OCI-LY3 (cell line): ENCODE measurements at regions not wholly inside any gene's neighbourhood (a gene's known extent, or its start where the extent isn't known, plus 50 kb on each side); places are given as distances from the start of the nearest gene placed in this dataset.

ENCODE experiments used
- H2AFZ ChIP-seq: fragments of 200-600, 300-600 bp; shearing (Covaris generic); 2 replicates; pipeline ENCODE4 v1.6.0; 2014; ENCODE audit warnings: antibody characterized with exemption, low read depth, low read length
- H3K27ac ChIP-seq: fragments of 200-600, 300-600 bp; sonication (generic); 2 replicates; pipeline ENCODE4 v1.5.1; 2014; ENCODE audit warnings: mild to moderate bottlenecking, low read length, moderate library complexity, mixed read lengths
- H3K27me3 ChIP-seq: fragments of 200-600, 300-600 bp; sonication (generic); 2 replicates; pipeline ENCODE4 v1.6.1; 2014; ENCODE audit warnings: low read depth, low read length, mixed read lengths
- H3K36me3 ChIP-seq: fragments of 200-600, 300-600 bp; sonication (generic); replicated peaks from 2 replicates; pipeline ENCODE3; 2014; ENCODE audit warnings: low read depth, low read length, mixed read lengths
- H3K4me1 ChIP-seq: fragments of 300-600, 200-600 bp; sonication (generic); 2 replicates; pipeline ENCODE4 v1.6.1; 2014; ENCODE audit warnings: low read length, mixed read lengths
- H3K4me2 ChIP-seq: fragments of 200-600, 300-600 bp; sonication (generic); 2 replicates; pipeline ENCODE4 v1.6.1; 2014; ENCODE audit warnings: low read length, mixed read lengths
- H3K4me3 ChIP-seq: fragments of 300-600, 200-600 bp; sonication (generic); 2 replicates; pipeline ENCODE4 v1.5.1; 2014; ENCODE audit warnings: antibody characterized with exemption, mild to moderate bottlenecking, low read length, moderate library complexity
- H3K79me2 ChIP-seq: fragments of 300-600, 200-600 bp; shearing (Covaris generic); 2 replicates; pipeline ENCODE4 v1.6.1; 2014; ENCODE audit warnings: mild to moderate bottlenecking, low read length, mixed read lengths
- H3K9ac ChIP-seq: fragments of 300-600, 200-600 bp; shearing (Covaris generic); 2 replicates; pipeline ENCODE4 v1.6.0; 2014; ENCODE audit warnings: mild to moderate bottlenecking, low read length, moderate library complexity
- H3K9me3 ChIP-seq: fragments of 200-600, 300-600 bp; shearing (Covaris generic); 2 replicates; pipeline ENCODE4 v1.6.1; 2014; ENCODE audit warnings: low read length, mixed read lengths; ENCODE audit not compliant: insufficient read depth
- H4K20me1 ChIP-seq: fragments of 200-600, 300-600 bp; sonication (generic); 2 replicates; pipeline ENCODE4 v1.6.1; 2016; ENCODE audit warnings: low read length, mixed read lengths; ENCODE audit not compliant: insufficient read depth
- EZH2phosphoT487 ChIP-seq: fragments of 200-600 bp; shearing (Covaris generic); IDR thresholded peaks from 2 replicates; pipeline ENCODE4 v1.6.1; 2018; ENCODE audit warnings: antibody characterized with exemption, mixed run types, low read depth
- TF ChIP-seq, protein P1 (sequence below): fragments of 200-600, 300-600 bp; sonication (generic); IDR thresholded peaks from 2 replicates; pipeline ENCODE4 v1.5.1; 2014; ENCODE audit warnings: antibody characterized with exemption, low read length, low read depth

DNA sequence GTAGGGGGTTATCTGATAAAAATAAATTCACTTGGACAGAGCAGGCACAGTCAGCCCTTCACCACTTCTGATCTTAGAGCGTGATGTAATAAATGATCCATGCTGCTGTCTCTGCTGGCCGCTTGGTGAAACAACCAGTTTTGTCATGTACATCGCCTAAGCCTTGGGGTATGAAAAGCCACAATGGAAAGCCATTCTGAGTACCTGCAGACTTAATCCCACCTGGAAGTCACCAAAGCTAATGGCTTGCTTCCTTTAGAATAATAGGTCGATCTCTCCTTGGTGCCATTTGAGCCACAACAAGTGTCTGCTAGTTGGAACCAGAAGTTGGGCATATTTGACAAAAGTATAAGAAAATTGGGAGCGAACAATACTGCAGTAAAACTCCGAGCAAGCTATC, 1649.7 kb upstream of the SPRY2 start:
- Histone ChIP-seq H4K20me1 (no peaks in the 10 kb centered on the region), H3K79me2 (no peaks in the 10 kb centered on the region), H3K4me1 (no peaks in the 10 kb centered on the region), H3K4me2 (no peak overlapping the region), H3K9me3 (no peaks in the 10 kb centered on the region), H3K9ac (no peak overlapping the region), H3K27ac (no peak overlapping the region), H2AFZ (no peak overlapping the region), H3K36me3 (no peaks in the 10 kb centered on the region), H3K27me3 (no peaks in the 10 kb centered on the region), H3K4me3 (no peak overlapping the region)
- TF ChIP-seq, protein P1, sequence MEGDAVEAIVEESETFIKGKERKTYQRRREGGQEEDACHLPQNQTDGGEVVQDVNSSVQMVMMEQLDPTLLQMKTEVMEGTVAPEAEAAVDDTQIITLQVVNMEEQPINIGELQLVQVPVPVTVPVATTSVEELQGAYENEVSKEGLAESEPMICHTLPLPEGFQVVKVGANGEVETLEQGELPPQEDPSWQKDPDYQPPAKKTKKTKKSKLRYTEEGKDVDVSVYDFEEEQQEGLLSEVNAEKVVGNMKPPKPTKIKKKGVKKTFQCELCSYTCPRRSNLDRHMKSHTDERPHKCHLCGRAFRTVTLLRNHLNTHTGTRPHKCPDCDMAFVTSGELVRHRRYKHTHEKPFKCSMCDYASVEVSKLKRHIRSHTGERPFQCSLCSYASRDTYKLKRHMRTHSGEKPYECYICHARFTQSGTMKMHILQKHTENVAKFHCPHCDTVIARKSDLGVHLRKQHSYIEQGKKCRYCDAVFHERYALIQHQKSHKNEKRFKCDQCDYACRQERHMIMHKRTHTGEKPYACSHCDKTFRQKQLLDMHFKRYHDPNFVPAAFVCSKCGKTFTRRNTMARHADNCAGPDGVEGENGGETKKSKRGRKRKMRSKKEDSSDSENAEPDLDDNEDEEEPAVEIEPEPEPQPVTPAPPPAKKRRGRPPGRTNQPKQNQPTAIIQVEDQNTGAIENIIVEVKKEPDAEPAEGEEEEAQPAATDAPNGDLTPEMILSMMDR, result no peak
- no peak for TF ChIP-seq EZH2phosphoT487

DNA sequence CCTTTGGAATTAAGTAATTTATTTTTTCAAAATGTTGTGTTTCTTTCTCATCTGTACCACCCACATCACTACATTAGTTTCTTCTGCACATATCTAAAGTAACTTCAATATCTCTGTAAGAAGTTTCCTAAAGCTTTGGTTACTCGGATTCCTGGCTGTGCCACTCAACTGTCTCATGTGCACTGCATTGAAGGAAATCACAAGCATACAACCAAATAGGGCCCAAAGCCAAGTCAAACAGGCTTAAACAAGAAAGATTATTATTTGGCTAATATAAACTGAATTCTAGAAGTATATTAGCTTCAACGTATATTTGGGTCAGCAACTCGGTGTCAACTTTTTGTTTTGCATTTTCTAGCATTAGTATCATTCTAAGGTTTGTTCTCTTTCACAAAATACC, 1647.6 kb upstream of the SPRY2 start:
- H3K27me3 ChIP-seq, result no peaks in the 10 kb centered on the region
- H3K4me3 ChIP-seq, result no peak overlapping the region
- H3K9ac ChIP-seq, result no peak overlapping the region
- H3K36me3 ChIP-seq, result no peaks in the 10 kb centered on the region
- no peak overlapping the region for H2AFZ ChIP-seq
- TF ChIP-seq, protein P1, result no peak
- TF ChIP-seq EZH2phosphoT487, result no peak
- H3K4me2 ChIP-seq, result no peak overlapping the region
- H3K9me3 ChIP-seq, result no peaks in the 10 kb centered on the region
- no peaks in the 10 kb centered on the region for H3K4me1 ChIP-seq
- H3K27ac ChIP-seq, result no peak overlapping the region
- no peaks in the 10 kb centered on the region for H3K79me2 ChIP-seq
- H4K20me1 ChIP-seq, result no peaks in the 10 kb centered on the region

DNA sequence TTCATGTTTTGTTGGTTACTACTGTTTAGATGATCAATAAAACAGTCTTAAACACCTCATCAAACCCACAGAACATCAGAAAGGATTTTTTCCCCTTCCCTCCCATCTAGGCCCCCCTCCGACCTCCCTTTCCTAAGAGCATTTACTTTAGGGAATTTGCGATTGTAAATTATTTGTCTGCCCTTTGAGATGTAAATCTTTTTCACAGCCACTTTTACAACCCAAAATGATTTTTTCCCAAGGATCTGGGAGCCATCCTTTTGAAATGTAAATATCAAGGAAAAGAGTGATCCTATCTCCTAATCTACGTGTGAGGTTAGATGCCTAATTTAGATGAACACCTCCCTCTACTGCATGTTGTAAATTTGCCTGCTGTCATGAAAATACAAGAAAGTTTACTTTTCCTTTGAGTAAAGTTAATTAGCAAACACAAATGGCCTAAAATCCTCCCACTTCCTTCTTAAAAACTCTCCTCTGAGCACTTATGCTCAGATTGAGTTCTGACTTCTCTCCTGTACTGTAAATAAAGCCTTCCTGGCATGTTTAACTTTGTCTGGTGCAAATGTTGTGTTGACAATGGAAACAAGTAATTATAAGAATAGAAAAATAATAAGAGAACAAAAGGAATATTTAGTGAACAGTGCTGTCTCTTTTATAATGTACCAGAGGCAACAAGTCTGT, 1646.9 kb upstream of the SPRY2 start:
- Histone ChIP-seq H3K4me1 (no peaks in the 10 kb centered on the region), H3K4me3 (no peak overlapping the region), H2AFZ (no peak overlapping the region), H4K20me1 (no peaks in the 10 kb centered on the region), H3K4me2 (no peak overlapping the region), H3K9me3 (no peaks in the 10 kb centered on the region), H3K36me3 (no peaks in the 10 kb centered on the region), H3K27ac (no peak overlapping the region), H3K9ac (no peak overlapping the region), H3K27me3 (no peaks in the 10 kb centered on the region), H3K79me2 (no peaks in the 10 kb centered on the region)
- TF ChIP-seq, protein P1, result no peak
- TF ChIP-seq EZH2phosphoT487, result no peak

DNA sequence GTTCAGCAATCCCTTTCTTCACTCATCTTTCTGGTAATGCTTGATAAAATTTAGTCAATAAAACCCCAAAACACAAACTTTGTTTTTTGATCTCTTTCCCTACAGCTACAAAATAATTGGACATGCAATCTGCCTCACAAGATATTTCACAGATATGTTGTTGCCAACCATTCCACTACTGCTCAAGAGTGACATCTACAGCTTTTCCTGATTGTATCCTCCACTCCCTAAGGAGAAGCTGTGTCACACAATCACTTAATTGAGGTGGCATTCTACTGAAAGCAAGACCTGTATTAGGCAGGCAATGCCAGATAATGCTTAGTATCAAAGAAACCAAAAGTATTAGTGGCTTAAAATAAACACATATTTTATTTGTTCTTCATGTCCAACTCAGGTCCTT, 1646.2 kb upstream of the SPRY2 start:
- no peak overlapping the region for H3K4me3 ChIP-seq
- H3K27me3 ChIP-seq, result no peaks in the 10 kb centered on the region
- no peaks in the 10 kb centered on the region for H3K9me3 ChIP-seq
- no peak for TF ChIP-seq EZH2phosphoT487
- TF ChIP-seq, protein P1, result no peak; the same call in 1 of the 2 replicates
- H3K79me2 ChIP-seq, result no peaks in the 10 kb centered on the region
- H3K27ac ChIP-seq, result no peak overlapping the region
- H3K4me2 ChIP-seq, result no peak overlapping the region
- H3K9ac ChIP-seq, result no peak overlapping the region
- no peaks in the 10 kb centered on the region for H4K20me1 ChIP-seq
- no peaks in the 10 kb centered on the region for H3K36me3 ChIP-seq
- no peak overlapping the region for H2AFZ ChIP-seq
- no peaks in the 10 kb centered on the region for H3K4me1 ChIP-seq
